ENCODE measurements at regions not wholly inside any gene's neighbourhood (a gene's known extent, or its start where the extent isn't known, plus 50 kb on each side); places are given as distances from the start of the nearest gene placed in this dataset.

GRCh38 chr1:86650065-86650464 is 54.3 kb upstream of the SH3GLB1 start:
- TF ChIP-seq, protein P1, sequence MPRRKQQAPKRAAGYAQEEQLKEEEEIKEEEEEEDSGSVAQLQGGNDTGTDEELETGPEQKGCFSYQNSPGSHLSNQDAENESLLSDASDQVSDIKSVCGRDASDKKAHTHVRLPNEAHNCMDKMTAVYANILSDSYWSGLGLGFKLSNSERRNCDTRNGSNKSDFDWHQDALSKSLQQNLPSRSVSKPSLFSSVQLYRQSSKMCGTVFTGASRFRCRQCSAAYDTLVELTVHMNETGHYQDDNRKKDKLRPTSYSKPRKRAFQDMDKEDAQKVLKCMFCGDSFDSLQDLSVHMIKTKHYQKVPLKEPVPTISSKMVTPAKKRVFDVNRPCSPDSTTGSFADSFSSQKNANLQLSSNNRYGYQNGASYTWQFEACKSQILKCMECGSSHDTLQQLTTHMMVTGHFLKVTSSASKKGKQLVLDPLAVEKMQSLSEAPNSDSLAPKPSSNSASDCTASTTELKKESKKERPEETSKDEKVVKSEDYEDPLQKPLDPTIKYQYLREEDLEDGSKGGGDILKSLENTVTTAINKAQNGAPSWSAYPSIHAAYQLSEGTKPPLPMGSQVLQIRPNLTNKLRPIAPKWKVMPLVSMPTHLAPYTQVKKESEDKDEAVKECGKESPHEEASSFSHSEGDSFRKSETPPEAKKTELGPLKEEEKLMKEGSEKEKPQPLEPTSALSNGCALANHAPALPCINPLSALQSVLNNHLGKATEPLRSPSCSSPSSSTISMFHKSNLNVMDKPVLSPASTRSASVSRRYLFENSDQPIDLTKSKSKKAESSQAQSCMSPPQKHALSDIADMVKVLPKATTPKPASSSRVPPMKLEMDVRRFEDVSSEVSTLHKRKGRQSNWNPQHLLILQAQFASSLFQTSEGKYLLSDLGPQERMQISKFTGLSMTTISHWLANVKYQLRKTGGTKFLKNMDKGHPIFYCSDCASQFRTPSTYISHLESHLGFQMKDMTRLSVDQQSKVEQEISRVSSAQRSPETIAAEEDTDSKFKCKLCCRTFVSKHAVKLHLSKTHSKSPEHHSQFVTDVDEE (CRISPR knock-in tag; IDR thresholded peaks at IDR 0.05) = no peak
- TF ChIP-seq, protein P2, sequence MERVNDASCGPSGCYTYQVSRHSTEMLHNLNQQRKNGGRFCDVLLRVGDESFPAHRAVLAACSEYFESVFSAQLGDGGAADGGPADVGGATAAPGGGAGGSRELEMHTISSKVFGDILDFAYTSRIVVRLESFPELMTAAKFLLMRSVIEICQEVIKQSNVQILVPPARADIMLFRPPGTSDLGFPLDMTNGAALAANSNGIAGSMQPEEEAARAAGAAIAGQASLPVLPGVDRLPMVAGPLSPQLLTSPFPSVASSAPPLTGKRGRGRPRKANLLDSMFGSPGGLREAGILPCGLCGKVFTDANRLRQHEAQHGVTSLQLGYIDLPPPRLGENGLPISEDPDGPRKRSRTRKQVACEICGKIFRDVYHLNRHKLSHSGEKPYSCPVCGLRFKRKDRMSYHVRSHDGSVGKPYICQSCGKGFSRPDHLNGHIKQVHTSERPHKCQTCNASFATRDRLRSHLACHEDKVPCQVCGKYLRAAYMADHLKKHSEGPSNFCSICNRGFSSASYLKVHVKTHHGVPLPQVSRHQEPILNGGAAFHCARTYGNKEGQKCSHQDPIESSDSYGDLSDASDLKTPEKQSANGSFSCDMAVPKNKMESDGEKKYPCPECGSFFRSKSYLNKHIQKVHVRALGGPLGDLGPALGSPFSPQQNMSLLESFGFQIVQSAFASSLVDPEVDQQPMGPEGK (CRISPR knock-in tag; IDR thresholded peaks at IDR 0.05; ENCODE audit: borderline replicate concordance) = no peak
- TF ChIP-seq PPARA (CRISPR knock-in tag; IDR thresholded peaks at IDR 0.05; ENCODE audit: borderline replicate concordance) = no peak
- no peak for TF ChIP-seq GLIS3 (CRISPR knock-in tag; IDR thresholded peaks at IDR 0.05)
- no peak for TF ChIP-seq ARNTL (CRISPR knock-in tag; IDR thresholded peaks at IDR 0.05; ENCODE audit: borderline replicate concordance, low read depth)
- TF ChIP-seq ZNF565 (CRISPR knock-in tag; conservative IDR thresholded peaks at IDR 0.05; ENCODE audit: low read depth) = no peak
- no peak for TF ChIP-seq ZNF8 (CRISPR knock-in tag; IDR thresholded peaks at IDR 0.05)
- TF ChIP-seq ESRRG (CRISPR knock-in tag; IDR thresholded peaks at IDR 0.05) = no peak
- no peak for TF ChIP-seq TOX (CRISPR knock-in tag; IDR thresholded peaks at IDR 0.05; ENCODE audit: borderline replicate concordance)

All from SK-N-SH treated with all-trans-retinoic acid at 6 μM for 48 hours (cell line).